ENCODE measurements at regions not wholly inside any gene's neighbourhood (a gene's known extent, or its start where the extent isn't known, plus 50 kb on each side); places are given as distances from the start of the nearest gene placed in this dataset.

GRCh38 chr2:6372317-6372901, 493.3 kb downstream of the CMPK2 start:
- TF ChIP-seq, protein P1, sequence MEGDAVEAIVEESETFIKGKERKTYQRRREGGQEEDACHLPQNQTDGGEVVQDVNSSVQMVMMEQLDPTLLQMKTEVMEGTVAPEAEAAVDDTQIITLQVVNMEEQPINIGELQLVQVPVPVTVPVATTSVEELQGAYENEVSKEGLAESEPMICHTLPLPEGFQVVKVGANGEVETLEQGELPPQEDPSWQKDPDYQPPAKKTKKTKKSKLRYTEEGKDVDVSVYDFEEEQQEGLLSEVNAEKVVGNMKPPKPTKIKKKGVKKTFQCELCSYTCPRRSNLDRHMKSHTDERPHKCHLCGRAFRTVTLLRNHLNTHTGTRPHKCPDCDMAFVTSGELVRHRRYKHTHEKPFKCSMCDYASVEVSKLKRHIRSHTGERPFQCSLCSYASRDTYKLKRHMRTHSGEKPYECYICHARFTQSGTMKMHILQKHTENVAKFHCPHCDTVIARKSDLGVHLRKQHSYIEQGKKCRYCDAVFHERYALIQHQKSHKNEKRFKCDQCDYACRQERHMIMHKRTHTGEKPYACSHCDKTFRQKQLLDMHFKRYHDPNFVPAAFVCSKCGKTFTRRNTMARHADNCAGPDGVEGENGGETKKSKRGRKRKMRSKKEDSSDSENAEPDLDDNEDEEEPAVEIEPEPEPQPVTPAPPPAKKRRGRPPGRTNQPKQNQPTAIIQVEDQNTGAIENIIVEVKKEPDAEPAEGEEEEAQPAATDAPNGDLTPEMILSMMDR (IDR thresholded peaks at IDR 0.05; ENCODE audit: control extremely low read depth in 1 of 3, insufficient read depth in 1 of 3, low read depth in 1 of 3, low read length in 3 of 3), result no peak
- TF ChIP-seq EZH2 (IDR thresholded peaks at IDR 0.05; ENCODE audit: low read depth, low read length, severe bottlenecking) (no peak), SP2 (IDR thresholded peaks at IDR 0.05; ENCODE audit: low read length) (no peak)

Measured in H1 (cell line).